ENCODE measurements at regions not wholly inside any gene's neighbourhood (a gene's known extent, or its start where the extent isn't known, plus 50 kb on each side); places are given as distances from the start of the nearest gene placed in this dataset.

DNA sequence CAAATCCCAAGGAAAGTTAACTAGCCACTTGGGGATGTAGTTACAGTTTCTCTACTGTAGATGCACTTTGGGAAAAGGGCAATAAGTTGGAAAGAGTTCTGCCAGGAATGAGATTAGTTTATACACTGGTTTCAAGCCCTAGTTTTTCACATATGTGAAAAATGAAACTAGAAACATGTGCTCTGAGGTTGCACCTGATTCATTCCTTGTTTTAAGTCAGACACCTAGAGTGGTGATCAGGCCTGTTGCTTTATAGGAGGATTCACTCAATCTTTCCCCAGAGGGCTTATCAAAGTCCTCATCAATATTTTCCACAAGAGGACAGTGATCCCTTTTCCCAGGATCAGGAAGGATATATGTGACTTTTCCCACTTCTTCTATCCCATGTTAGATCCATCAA, 515.9 kb upstream of the PKN2 start:
- TF ChIP-seq GABPA (IDR thresholded peaks at IDR 0.05; ENCODE audit: low read depth), result no peak
- TF ChIP-seq, protein P1, sequence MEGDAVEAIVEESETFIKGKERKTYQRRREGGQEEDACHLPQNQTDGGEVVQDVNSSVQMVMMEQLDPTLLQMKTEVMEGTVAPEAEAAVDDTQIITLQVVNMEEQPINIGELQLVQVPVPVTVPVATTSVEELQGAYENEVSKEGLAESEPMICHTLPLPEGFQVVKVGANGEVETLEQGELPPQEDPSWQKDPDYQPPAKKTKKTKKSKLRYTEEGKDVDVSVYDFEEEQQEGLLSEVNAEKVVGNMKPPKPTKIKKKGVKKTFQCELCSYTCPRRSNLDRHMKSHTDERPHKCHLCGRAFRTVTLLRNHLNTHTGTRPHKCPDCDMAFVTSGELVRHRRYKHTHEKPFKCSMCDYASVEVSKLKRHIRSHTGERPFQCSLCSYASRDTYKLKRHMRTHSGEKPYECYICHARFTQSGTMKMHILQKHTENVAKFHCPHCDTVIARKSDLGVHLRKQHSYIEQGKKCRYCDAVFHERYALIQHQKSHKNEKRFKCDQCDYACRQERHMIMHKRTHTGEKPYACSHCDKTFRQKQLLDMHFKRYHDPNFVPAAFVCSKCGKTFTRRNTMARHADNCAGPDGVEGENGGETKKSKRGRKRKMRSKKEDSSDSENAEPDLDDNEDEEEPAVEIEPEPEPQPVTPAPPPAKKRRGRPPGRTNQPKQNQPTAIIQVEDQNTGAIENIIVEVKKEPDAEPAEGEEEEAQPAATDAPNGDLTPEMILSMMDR (IDR thresholded peaks at IDR 0.05; ENCODE audit: insufficient read depth, low read length), result no peak
- TF ChIP-seq, protein P2, sequence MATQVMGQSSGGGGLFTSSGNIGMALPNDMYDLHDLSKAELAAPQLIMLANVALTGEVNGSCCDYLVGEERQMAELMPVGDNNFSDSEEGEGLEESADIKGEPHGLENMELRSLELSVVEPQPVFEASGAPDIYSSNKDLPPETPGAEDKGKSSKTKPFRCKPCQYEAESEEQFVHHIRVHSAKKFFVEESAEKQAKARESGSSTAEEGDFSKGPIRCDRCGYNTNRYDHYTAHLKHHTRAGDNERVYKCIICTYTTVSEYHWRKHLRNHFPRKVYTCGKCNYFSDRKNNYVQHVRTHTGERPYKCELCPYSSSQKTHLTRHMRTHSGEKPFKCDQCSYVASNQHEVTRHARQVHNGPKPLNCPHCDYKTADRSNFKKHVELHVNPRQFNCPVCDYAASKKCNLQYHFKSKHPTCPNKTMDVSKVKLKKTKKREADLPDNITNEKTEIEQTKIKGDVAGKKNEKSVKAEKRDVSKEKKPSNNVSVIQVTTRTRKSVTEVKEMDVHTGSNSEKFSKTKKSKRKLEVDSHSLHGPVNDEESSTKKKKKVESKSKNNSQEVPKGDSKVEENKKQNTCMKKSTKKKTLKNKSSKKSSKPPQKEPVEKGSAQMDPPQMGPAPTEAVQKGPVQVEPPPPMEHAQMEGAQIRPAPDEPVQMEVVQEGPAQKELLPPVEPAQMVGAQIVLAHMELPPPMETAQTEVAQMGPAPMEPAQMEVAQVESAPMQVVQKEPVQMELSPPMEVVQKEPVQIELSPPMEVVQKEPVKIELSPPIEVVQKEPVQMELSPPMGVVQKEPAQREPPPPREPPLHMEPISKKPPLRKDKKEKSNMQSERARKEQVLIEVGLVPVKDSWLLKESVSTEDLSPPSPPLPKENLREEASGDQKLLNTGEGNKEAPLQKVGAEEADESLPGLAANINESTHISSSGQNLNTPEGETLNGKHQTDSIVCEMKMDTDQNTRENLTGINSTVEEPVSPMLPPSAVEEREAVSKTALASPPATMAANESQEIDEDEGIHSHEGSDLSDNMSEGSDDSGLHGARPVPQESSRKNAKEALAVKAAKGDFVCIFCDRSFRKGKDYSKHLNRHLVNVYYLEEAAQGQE (IDR thresholded peaks at IDR 0.05; ENCODE audit: insufficient replicate concordance, low read depth), result no peak
- TF ChIP-seq POLR2AphosphoS5 (IDR thresholded peaks at IDR 0.05; ENCODE audit: low read depth), result no peak
- TF ChIP-seq SPI1 (IDR thresholded peaks at IDR 0.05; ENCODE audit: borderline replicate concordance, low read depth), result no peak
- no peak for DNase-seq (ENCODE audit: low read depth in 1 of 2, low spot score in 1 of 2)
- Histone ChIP-seq H3K27me3 (ENCODE audit: insufficient read depth, poor library complexity, severe bottlenecking) (no peaks in the 10 kb centered on the region), H3K27ac (replicated peaks) (no peak overlapping the region), H3K4me3 (replicated peaks; ENCODE audit: insufficient read depth, low read length) (no peak overlapping the region)

DNA sequence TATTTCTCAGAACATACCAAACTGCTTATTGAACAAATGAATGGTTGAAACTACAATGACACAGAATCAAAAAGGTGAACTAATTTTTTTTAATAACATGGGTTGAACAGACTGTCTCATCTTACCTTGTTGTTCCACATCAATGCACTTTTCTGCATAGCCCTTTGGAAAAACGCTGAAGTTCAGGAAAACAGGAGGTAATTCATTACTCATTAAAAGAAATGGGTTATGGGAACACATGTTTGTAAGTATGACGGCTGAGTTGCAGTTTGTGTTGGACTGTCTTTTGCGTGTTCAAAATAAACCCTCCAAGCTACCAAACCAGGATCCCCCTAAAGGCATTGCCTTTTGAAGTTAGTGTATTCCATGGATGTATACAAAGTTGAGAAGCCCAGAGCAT, 514.9 kb upstream of the PKN2 start:
- Histone ChIP-seq H3K27ac (replicated peaks) (no peak overlapping the region), H3K27me3 (ENCODE audit: insufficient read depth, poor library complexity, severe bottlenecking) (no peaks in the 10 kb centered on the region), H3K4me3 (replicated peaks; ENCODE audit: insufficient read depth, low read length) (no peak overlapping the region)
- no peak for TF ChIP-seq SPI1 (IDR thresholded peaks at IDR 0.05; ENCODE audit: borderline replicate concordance, low read depth)
- no peak for DNase-seq (ENCODE audit: low read depth in 1 of 2, low spot score in 1 of 2)

GRCh38 chr1:88169939-88170338, 514.1 kb upstream of the PKN2 start:
- Histone ChIP-seq H3K27me3 (ENCODE audit: insufficient read depth, poor library complexity, severe bottlenecking) (no peaks in the 10 kb centered on the region), H3K4me3 (replicated peaks; ENCODE audit: insufficient read depth, low read length) (no peak overlapping the region), H3K27ac (replicated peaks) (no peak overlapping the region)
- TF ChIP-seq GABPA (IDR thresholded peaks at IDR 0.05; ENCODE audit: low read depth), result no peak
- TF ChIP-seq, protein P2 (IDR thresholded peaks at IDR 0.05; ENCODE audit: insufficient replicate concordance, low read depth), result no peak
- TF ChIP-seq, protein P1 (IDR thresholded peaks at IDR 0.05; ENCODE audit: insufficient read depth, low read length), result no peak
- no peak for TF ChIP-seq POLR2AphosphoS5 (IDR thresholded peaks at IDR 0.05; ENCODE audit: low read depth)
- no peak for TF ChIP-seq SPI1 (IDR thresholded peaks at IDR 0.05; ENCODE audit: borderline replicate concordance, low read depth)
- no peak for DNase-seq (ENCODE audit: low read depth in 1 of 2, low spot score in 1 of 2)

GRCh38 chr1:88175120-88175630, 508.9 kb upstream of the PKN2 start:
- Histone ChIP-seq H3K27ac (replicated peaks) (no peak overlapping the region), H3K4me3 (replicated peaks; ENCODE audit: insufficient read depth, low read length) (no peak overlapping the region), H3K27me3 (ENCODE audit: insufficient read depth, poor library complexity, severe bottlenecking) (peaks cover 2% of the 10 kb centered on the region)
- no peak for DNase-seq (ENCODE audit: low read depth in 1 of 2, low spot score in 1 of 2)
- no peak for TF ChIP-seq SPI1 (IDR thresholded peaks at IDR 0.05; ENCODE audit: borderline replicate concordance, low read depth)
- TF ChIP-seq, protein P2 (IDR thresholded peaks at IDR 0.05; ENCODE audit: insufficient replicate concordance, low read depth), result no peak
- TF ChIP-seq, protein P1 (IDR thresholded peaks at IDR 0.05; ENCODE audit: insufficient read depth, low read length), result no peak
- TF ChIP-seq GABPA (IDR thresholded peaks at IDR 0.05; ENCODE audit: low read depth), result no peak
- no peak for TF ChIP-seq POLR2AphosphoS5 (IDR thresholded peaks at IDR 0.05; ENCODE audit: low read depth)

Data from HL-60 (cell line).